Testis (tissue), 2 donors: ENCODE measurements at regions not wholly inside any gene's neighbourhood (a gene's known extent, or its start where the extent isn't known, plus 50 kb on each side); places are given as distances from the start of the nearest gene placed in this dataset.

ENCODE experiments used
- CTCF ChIP-seq, 3 experiments: fragments of 450-650 bp in 2 of 3; fragments of 200-600 bp in 1 of 3; sonication (generic) in 1 of 3; IDR thresholded peaks; one replicate each; pipeline ENCODE4 v1.5.1; 2016 to 2019; ENCODE audit warnings: antibody characterized with exemption in 3 of 3, mild to moderate bottlenecking in 2 of 3, moderate library complexity in 1 of 3
- POLR2A ChIP-seq: fragments of 450-650 bp; IDR thresholded peaks from one replicate; pipeline ENCODE4 v1.6.1; 2017; ENCODE audit warnings: antibody characterized with exemption, mild to moderate bottlenecking, moderate library complexity

- no peak for TF ChIP-seq CTCF (IDR thresholded peaks at IDR 0.05)
- no peak for TF ChIP-seq POLR2A
These were observed 101.3 kb upstream of the CMC1 start for GRCh38 chr3:28139967-28140634.
